ENCODE measurements at regions not wholly inside any gene's neighbourhood (a gene's known extent, or its start where the extent isn't known, plus 50 kb on each side); places are given as distances from the start of the nearest gene placed in this dataset.

DNA sequence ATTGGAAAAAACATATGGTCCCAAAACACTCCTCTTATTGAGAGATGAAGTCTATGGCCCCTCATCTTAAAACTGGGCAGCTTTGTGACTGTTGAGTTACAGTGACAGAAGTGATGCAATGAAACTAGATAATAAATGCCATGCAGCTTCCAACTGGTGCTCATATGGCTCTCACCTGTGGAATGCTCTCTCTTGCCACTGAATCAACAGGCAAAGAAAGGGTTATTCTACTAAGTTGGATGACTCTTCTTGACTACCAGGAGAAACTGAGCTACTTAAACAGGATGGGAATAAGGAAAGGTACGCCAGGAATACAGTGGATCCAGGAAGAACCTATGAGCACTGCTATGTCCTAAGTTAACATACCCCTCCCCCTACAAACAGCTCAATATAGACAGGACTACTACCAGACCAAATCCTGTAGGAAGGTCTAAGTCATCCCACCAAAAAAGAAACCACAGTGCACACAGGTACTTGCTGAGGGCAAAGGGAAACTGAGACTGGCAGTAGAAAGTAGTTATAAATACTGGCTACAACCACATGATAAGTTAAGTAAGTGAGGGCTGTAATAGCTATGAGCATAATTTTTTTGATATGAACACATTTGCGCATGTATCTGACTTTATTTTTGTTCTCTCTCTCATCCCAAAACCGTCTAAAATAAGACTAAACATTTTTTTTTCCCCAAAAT, 398.5 kb downstream of the ZFHX3 start:
- TF ChIP-seq, protein P1, sequence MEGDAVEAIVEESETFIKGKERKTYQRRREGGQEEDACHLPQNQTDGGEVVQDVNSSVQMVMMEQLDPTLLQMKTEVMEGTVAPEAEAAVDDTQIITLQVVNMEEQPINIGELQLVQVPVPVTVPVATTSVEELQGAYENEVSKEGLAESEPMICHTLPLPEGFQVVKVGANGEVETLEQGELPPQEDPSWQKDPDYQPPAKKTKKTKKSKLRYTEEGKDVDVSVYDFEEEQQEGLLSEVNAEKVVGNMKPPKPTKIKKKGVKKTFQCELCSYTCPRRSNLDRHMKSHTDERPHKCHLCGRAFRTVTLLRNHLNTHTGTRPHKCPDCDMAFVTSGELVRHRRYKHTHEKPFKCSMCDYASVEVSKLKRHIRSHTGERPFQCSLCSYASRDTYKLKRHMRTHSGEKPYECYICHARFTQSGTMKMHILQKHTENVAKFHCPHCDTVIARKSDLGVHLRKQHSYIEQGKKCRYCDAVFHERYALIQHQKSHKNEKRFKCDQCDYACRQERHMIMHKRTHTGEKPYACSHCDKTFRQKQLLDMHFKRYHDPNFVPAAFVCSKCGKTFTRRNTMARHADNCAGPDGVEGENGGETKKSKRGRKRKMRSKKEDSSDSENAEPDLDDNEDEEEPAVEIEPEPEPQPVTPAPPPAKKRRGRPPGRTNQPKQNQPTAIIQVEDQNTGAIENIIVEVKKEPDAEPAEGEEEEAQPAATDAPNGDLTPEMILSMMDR (IDR thresholded peaks at IDR 0.05; ENCODE audit: insufficient read depth, low read length): no peak
- TF ChIP-seq GABPA (IDR thresholded peaks at IDR 0.05; ENCODE audit: low read depth) (no peak), POLR2AphosphoS5 (IDR thresholded peaks at IDR 0.05; ENCODE audit: low read depth) (no peak)
- TF ChIP-seq, protein P2, sequence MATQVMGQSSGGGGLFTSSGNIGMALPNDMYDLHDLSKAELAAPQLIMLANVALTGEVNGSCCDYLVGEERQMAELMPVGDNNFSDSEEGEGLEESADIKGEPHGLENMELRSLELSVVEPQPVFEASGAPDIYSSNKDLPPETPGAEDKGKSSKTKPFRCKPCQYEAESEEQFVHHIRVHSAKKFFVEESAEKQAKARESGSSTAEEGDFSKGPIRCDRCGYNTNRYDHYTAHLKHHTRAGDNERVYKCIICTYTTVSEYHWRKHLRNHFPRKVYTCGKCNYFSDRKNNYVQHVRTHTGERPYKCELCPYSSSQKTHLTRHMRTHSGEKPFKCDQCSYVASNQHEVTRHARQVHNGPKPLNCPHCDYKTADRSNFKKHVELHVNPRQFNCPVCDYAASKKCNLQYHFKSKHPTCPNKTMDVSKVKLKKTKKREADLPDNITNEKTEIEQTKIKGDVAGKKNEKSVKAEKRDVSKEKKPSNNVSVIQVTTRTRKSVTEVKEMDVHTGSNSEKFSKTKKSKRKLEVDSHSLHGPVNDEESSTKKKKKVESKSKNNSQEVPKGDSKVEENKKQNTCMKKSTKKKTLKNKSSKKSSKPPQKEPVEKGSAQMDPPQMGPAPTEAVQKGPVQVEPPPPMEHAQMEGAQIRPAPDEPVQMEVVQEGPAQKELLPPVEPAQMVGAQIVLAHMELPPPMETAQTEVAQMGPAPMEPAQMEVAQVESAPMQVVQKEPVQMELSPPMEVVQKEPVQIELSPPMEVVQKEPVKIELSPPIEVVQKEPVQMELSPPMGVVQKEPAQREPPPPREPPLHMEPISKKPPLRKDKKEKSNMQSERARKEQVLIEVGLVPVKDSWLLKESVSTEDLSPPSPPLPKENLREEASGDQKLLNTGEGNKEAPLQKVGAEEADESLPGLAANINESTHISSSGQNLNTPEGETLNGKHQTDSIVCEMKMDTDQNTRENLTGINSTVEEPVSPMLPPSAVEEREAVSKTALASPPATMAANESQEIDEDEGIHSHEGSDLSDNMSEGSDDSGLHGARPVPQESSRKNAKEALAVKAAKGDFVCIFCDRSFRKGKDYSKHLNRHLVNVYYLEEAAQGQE (IDR thresholded peaks at IDR 0.05; ENCODE audit: insufficient replicate concordance, low read depth): no peak

Data from HL-60 (cell line).